Loucy (cell line): ENCODE measurements at regions not wholly inside any gene's neighbourhood (a gene's known extent, or its start where the extent isn't known, plus 50 kb on each side); places are given as distances from the start of the nearest gene placed in this dataset.

ENCODE experiments used
- CTCF ChIP-seq: fragments of 200-600 bp; sonication (generic); conservative IDR thresholded peaks from 2 replicates; pipeline ENCODE4 v1.5.1; 2014; ENCODE audit warnings: mild to moderate bottlenecking, antibody characterized with exemption, low read length
- EZH2phosphoT487 ChIP-seq: fragments of 200-600 bp; IDR thresholded peaks from 2 replicates; pipeline ENCODE4 v1.6.1; 2018; ENCODE audit warnings: antibody characterized with exemption, mild to moderate bottlenecking, moderate library complexity, borderline replicate concordance

GRCh38 chr4:104129243-104129642, 365.5 kb downstream of the CXXC4 start:
- TF ChIP-seq EZH2phosphoT487 = no peak
- TF ChIP-seq CTCF = no peak
